PC-3 (cell line): ENCODE measurements at regions not wholly inside any gene's neighbourhood (a gene's known extent, or its start where the extent isn't known, plus 50 kb on each side); places are given as distances from the start of the nearest gene placed in this dataset.

ENCODE experiments used
- CTCF ChIP-seq: fragments of 300-600 bp; sonication (generic); conservative IDR thresholded peaks from 2 replicates; pipeline ENCODE4 v1.5.1; 2017; ENCODE audit warnings: antibody characterized with exemption, low read depth, mild to moderate bottlenecking, low read length
- EZH2 ChIP-seq: fragments of 300-600 bp; sonication (generic); IDR thresholded peaks from one replicate; pipeline ENCODE4 v1.6.1; 2017; ENCODE audit warnings: antibody characterized with exemption, mild to moderate bottlenecking, low read length; ENCODE audit not compliant: unreplicated experiment

DNA sequence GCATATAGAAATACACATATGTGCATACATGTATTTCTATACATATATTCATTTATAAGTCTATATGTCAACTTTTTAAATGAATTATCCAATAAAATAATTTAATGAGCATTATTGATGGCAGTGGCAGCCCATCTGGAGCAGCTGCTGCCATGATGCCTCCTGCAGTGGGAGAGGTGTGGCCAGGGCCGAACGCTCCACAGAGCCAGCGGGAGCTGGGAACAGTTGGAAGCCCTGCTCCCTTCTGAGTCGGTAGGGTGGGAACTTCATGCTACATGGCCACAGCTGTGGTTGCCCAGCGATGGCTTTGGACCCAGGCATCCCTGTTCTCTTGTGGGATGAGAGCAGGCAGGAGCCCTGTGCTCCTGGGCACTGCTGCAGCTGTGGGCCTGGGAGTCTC lies 812.4 kb upstream of the CTNND2 start:
- no peak for TF ChIP-seq CTCF
- no peak for TF ChIP-seq EZH2
